ENCODE measurements at regions not wholly inside any gene's neighbourhood (a gene's known extent, or its start where the extent isn't known, plus 50 kb on each side); places are given as distances from the start of the nearest gene placed in this dataset.
"Not testable (repeated sequence)": the region's sequence is repeated elsewhere in the genome, so short reads cannot be mapped to it uniquely, and the experiment has no call there.

DNA sequence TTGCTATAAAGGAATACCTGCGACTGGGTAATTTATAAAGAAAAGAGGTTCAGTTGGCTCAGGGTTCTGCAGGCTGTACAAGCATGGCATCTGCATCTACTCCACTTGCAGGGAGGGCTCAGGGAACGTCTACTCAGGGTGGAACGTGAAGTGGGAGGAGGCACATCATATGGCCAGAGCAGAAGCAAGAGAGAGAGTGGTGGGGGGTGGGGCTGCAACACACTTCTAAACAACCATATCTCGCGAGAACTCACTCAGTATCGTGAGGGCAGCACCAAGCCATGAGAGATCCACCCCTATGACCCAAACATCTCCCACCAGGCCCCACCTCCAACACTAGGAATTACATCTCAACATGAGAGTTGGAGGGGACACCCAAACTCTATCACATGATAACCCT is 109.8 kb upstream of the SCAF8 start:
- ATAC-seq (no peak), DNase-seq (no peak)
- Mint-ChIP-seq H3K4me1 (ENCODE audit: low read depth) (no peaks in the 10 kb centered on the region), H3K4me3 (no peak overlapping the region), H3K27me3 (peaks cover 11% of the 10 kb centered on the region), H3K27ac (no peak overlapping the region), H3K9me3 (peaks cover 5% of the 10 kb centered on the region), H3K36me3 (ENCODE audit: low read depth) (no peaks in the 10 kb centered on the region)
- TF ChIP-seq, protein P1, sequence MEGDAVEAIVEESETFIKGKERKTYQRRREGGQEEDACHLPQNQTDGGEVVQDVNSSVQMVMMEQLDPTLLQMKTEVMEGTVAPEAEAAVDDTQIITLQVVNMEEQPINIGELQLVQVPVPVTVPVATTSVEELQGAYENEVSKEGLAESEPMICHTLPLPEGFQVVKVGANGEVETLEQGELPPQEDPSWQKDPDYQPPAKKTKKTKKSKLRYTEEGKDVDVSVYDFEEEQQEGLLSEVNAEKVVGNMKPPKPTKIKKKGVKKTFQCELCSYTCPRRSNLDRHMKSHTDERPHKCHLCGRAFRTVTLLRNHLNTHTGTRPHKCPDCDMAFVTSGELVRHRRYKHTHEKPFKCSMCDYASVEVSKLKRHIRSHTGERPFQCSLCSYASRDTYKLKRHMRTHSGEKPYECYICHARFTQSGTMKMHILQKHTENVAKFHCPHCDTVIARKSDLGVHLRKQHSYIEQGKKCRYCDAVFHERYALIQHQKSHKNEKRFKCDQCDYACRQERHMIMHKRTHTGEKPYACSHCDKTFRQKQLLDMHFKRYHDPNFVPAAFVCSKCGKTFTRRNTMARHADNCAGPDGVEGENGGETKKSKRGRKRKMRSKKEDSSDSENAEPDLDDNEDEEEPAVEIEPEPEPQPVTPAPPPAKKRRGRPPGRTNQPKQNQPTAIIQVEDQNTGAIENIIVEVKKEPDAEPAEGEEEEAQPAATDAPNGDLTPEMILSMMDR (IDR thresholded peaks at IDR 0.05) = no peak
- ChIA-PET POLR2A (no interaction called here), CTCF (interaction anchor here (1.8 kb wide), 1 partner anchor 33 kb away, joined by 4 read pairs; no protein-coding TSS in a partner anchor)
- intact Hi-C loops (cut with micrococcal nuclease) = no loop called here

DNA sequence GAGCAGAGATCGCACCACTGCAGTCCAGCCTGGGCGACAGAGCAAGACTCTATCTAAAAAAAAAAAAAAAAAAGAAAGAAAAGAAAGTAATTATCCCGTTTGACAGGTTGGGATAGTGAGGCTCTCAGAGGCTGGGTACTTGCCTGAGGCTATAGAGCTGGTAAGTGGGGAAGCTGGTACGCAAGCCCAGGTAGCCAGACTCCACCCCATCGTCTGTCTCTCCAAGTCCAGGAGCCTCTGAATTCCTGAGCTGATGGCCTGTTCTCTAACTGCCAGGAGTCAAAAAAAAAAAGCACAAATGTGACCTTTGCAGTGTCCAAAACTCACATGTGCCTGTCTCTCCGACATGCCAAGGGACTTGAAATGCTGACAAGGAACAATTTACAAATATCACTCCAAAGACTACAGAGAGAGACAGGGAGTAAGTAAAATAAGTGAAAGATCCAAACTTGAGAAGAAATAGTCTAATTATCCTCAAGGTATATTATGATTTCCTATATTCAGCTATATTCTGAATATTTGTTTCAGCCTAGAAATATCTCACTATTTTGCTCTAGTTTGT is 109.1 kb upstream of the SCAF8 start:
- TF ChIP-seq, protein P1 (IDR thresholded peaks at IDR 0.05) = no peak
- POLR2A ChIA-PET = no interaction called here
- H3K9me3 Mint-ChIP-seq = peaks cover 5% of the 10 kb centered on the region
- DNase-seq = no peak
- no peak overlapping the region for H3K4me3 Mint-ChIP-seq
- H3K27me3 Mint-ChIP-seq = peaks cover 14% of the 10 kb centered on the region
- CTCF ChIA-PET = interaction anchor here (1.8 kb wide), 1 partner anchor 32 kb away, joined by 4 read pairs; no protein-coding TSS in a partner anchor
- no peak overlapping the region for H3K27ac Mint-ChIP-seq
- H3K36me3 Mint-ChIP-seq (ENCODE audit: low read depth) = no peaks in the 10 kb centered on the region
- no peak for ATAC-seq
- intact Hi-C loops (cut with micrococcal nuclease) = no loop called here
- H3K4me1 Mint-ChIP-seq (ENCODE audit: low read depth) = no peaks in the 10 kb centered on the region

DNA sequence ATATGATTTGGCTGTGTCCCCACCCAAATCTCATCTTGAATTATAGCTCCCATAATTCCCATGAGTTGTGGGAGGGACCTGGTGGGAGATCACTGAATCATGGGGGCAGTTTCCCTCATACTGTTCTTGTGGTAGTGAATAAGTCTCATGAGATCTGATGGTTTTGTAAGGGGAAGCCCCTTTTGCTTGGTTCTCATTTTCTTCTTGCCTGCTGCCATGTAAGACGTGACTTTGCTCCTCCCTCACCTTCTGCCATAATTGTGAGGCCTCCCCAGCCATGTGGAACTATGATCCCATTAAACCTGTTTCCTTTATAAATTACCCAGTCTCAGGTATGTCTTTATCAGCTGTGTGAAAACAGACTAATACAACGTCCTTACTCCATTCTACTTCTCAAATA is 108.5 kb upstream of the SCAF8 start:
- H3K27ac Mint-ChIP-seq; H3K27me3 Mint-ChIP-seq; H3K4me1 Mint-ChIP-seq (ENCODE audit: low read depth); H3K4me3 Mint-ChIP-seq; CTCF ChIA-PET; intact Hi-C loops (cut with micrococcal nuclease); ATAC-seq; H3K9me3 Mint-ChIP-seq; H3K36me3 Mint-ChIP-seq (ENCODE audit: low read depth); DNase-seq: not testable (repeated sequence)
- POLR2A ChIA-PET = interaction anchor here (0.7 kb wide), 1 partner anchor 1570 kb away, joined by 3 read pairs; no protein-coding TSS in a partner anchor

DNA sequence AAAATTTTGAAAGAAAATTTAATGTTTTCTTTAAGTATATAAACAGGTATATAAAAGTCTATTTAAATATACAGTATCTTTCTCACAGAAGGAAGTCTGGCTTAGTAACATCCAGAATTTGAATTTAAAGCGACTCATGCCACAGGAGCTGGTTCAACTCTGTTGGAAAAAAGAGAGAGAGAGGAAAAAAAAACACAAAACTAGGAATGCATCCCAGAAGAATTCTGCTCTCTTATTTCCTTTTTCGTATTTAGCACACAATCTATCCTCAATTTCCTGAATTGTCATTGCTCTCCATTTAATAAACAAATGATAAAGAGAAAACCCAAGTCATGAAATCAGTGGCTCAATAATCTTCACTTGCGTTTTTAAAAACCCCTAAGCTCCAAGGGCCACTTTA is 107.5 kb upstream of the SCAF8 start:
- no peak overlapping the region for H3K27ac Mint-ChIP-seq
- DNase-seq = no peak
- TF ChIP-seq, protein P1 (IDR thresholded peaks at IDR 0.05) = no peak
- peaks cover 5% of the 10 kb centered on the region for H3K9me3 Mint-ChIP-seq
- intact Hi-C loops (cut with micrococcal nuclease) = no loop called here
- no peaks in the 10 kb centered on the region for H3K36me3 Mint-ChIP-seq (ENCODE audit: low read depth)
- no peak for ATAC-seq
- H3K4me3 Mint-ChIP-seq = no peak overlapping the region
- peaks cover 9% of the 10 kb centered on the region for H3K27me3 Mint-ChIP-seq
- H3K4me1 Mint-ChIP-seq (ENCODE audit: low read depth) = no peaks in the 10 kb centered on the region
- ChIA-PET CTCF (no interaction called here), POLR2A (no interaction called here)

DNA sequence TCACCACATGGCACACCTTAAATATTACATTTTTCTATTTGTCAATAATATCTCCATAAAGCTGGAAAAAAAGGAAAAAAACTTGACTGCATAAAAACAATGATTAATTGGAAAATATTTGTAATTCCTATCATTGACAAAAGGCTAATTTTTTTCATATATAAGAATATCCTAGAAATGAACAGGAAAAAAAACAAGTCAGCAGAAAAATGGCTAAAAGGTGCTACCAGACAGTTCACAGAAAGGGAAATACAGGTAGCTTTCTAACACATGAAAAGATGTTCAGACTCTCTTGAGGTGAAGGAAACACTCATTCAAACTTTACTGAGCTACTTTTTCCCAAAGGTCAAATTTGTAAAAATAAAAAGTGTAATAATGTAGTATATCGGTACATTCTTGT is 104.1 kb upstream of the SCAF8 start:
- H3K27me3 Mint-ChIP-seq = peaks cover 15% of the 10 kb centered on the region
- no peak overlapping the region for H3K27ac Mint-ChIP-seq
- no peaks in the 10 kb centered on the region for H3K36me3 Mint-ChIP-seq (ENCODE audit: low read depth)
- DNase-seq (no peak), ATAC-seq (no peak)
- intact Hi-C loops (cut with micrococcal nuclease) = no loop called here
- no peaks in the 10 kb centered on the region for H3K4me1 Mint-ChIP-seq (ENCODE audit: low read depth)
- ChIA-PET CTCF (interaction anchor here (0.6 to 1.3 kb wide), 2 partner anchors 13 to 33 kb away, joined by 3 read pairs; no protein-coding TSS in a partner anchor), POLR2A (interaction anchor here (0.6 to 1.0 kb wide), 2 partner anchors 155 to 213 kb away, joined by 3 to 4 read pairs; no protein-coding TSS in a partner anchor)
- peaks cover 10% of the 10 kb centered on the region for H3K9me3 Mint-ChIP-seq
- H3K4me3 Mint-ChIP-seq = no peak overlapping the region
- TF ChIP-seq, protein P1 (IDR thresholded peaks at IDR 0.05) = no peak
